Coronary artery (tissue), 2 donors: ENCODE measurements at regions not wholly inside any gene's neighbourhood (a gene's known extent, or its start where the extent isn't known, plus 50 kb on each side); places are given as distances from the start of the nearest gene placed in this dataset.
"Not testable (repeated sequence)": the region's sequence is repeated elsewhere in the genome, so short reads cannot be mapped to it uniquely, and the experiment has no call there.

ENCODE experiments used
- DNase-seq: peaks from one replicate; pipeline ENCODE4 v3.0.0-alpha.2; 2017; ENCODE audit warnings: low spot score
- H3K27ac ChIP-seq, 2 donors: fragments of 200-600 bp; sonication (generic); one replicate each; pipeline ENCODE4 v1.5.1; 2016 to 2019
- H3K4me3 ChIP-seq: fragments of 200-600 bp; sonication (generic); 2 replicates; pipeline ENCODE4 v1.5.1; 2016; ENCODE audit warnings: mild to moderate bottlenecking, moderate library complexity
- TF ChIP-seq, protein P1 (sequence below): fragments of 200-600 bp; sonication (generic); IDR thresholded peaks from one replicate; pipeline ENCODE4 v1.5.1; 2019; ENCODE audit warnings: antibody characterized with exemption

DNA sequence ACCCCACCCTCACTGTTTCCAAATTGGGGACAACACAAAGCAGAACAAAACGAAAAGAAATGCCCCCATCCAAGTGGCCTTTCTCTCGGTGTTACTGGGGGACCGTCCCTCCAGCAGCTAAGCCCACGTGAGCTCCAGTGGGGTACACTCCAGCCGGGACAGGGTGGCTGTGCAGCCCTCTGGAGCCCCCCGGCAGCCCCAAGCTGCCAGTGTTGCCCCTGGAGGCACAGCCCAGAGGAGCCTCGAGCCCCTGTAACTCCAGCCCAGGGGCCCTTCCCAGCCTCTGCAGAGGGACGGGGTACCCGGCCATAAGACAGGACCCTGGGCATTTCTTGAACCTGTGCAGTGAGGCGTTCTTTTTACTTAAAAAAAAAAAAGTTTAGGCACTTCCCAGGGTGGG, 124.5 kb upstream of the KCTD7 start:
- H3K27ac ChIP-seq: no peak overlapping the region
- TF ChIP-seq, protein P1, sequence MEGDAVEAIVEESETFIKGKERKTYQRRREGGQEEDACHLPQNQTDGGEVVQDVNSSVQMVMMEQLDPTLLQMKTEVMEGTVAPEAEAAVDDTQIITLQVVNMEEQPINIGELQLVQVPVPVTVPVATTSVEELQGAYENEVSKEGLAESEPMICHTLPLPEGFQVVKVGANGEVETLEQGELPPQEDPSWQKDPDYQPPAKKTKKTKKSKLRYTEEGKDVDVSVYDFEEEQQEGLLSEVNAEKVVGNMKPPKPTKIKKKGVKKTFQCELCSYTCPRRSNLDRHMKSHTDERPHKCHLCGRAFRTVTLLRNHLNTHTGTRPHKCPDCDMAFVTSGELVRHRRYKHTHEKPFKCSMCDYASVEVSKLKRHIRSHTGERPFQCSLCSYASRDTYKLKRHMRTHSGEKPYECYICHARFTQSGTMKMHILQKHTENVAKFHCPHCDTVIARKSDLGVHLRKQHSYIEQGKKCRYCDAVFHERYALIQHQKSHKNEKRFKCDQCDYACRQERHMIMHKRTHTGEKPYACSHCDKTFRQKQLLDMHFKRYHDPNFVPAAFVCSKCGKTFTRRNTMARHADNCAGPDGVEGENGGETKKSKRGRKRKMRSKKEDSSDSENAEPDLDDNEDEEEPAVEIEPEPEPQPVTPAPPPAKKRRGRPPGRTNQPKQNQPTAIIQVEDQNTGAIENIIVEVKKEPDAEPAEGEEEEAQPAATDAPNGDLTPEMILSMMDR: no peak
- no peak overlapping the region for H3K4me3 ChIP-seq
- no peak for DNase-seq

GRCh38 chr7:66505009-66505408, 123.7 kb upstream of the KCTD7 start:
- TF ChIP-seq, protein P1: no peak

GRCh38 chr7:66505531-66506451, 122.9 kb upstream of the KCTD7 start:
- no peak for DNase-seq
- H3K4me3 ChIP-seq: peak overlapping the region; percentile 67

More at GRCh38 chr7:66505009-66505408, 123.7 kb upstream of the KCTD7 start:
- no peak overlapping the region for H3K4me3 ChIP-seq
- no peak overlapping the region for H3K27ac ChIP-seq
- DNase-seq: no peak

DNA sequence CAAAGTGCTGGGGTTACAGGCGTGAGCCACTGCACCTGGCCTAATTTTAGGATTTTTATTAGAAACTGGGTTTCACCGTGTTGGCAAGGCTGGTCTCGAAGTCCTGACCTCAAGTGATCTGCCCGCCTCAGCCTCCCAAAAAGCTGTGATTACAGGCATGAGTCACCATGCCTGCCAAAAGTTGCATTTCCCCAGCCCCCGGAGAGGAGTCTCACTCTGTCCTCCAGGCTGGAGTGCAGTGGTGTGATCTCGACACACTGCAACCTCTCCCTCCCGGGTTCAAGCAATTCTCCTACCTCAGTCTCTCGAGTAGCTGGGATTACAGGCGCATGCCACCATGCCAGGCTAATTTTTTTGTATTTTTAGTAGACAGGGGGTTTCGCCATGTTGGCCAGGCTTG, 122.0 kb upstream of the KCTD7 start:
- DNase-seq, H3K27ac ChIP-seq: not testable (repeated sequence)
- H3K4me3 ChIP-seq: peak overlapping the region; percentile 67

More at GRCh38 chr7:66505531-66506451, 122.9 kb upstream of the KCTD7 start:
- H3K27ac ChIP-seq: no peak overlapping the region
- TF ChIP-seq, protein P1: no peak

DNA sequence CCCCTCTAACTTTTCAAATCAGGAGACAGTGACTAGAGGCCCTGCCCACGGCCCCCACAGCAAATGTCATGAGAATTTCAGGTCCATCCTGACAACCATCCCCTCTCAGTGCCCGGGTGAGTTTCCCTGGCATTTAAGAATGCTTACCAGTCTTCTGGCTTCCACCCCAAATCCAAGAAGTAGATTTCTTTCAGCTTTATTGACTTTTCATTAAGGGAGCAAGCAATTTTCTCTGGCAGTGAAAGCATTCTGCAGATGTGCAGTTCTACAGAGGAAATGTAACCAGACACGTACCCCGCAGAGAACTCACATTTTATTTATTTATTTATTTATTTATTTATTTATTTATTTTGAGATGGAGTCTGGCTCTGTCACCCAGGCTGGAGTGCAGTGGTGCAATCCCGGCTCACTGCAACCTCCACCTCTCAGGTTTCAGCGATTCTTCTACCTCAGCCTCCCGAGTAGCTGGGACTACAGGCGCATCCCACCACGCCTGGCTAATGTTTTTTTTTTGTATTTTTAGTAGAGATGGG, 120.9 kb upstream of the KCTD7 start:
- DNase-seq: no peak
- Histone ChIP-seq H3K27ac (no peak overlapping the region), H3K4me3 (no peak overlapping the region)
- TF ChIP-seq, protein P1: no peak

DNA sequence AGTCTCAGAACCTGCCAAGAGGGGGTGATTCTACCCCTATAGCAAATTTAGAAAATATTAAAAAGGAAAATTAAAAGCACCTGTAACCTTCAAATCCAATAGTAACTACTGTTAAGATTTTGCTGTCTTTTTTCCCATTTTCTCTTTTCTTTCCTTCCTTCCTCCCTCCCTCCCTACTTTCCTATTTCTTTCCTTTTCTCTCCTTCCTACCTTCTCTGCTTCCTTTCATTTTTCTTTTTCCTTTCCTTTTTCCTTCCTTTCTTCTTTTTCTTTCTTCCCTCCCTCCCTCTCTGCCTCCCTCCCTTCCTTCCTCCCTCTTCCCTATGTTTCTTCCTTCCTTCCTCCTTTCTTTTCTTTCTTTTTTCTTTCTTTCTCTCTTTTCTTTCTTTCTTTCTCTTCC, 120.2 kb upstream of the KCTD7 start:
- H3K4me3 ChIP-seq: no peak overlapping the region
- TF ChIP-seq, protein P1: no peak
- DNase-seq: no peak
- no peak overlapping the region for H3K27ac ChIP-seq

- H3K27ac ChIP-seq: no peak overlapping the region
- TF ChIP-seq, protein P1: no peak
- no peak for DNase-seq
These were observed 114.6 kb upstream of the KCTD7 start for GRCh38 chr7:66514050-66514449.

More at GRCh38 chr7:66514050-66514449, 114.6 kb upstream of the KCTD7 start:
- no peak overlapping the region for H3K4me3 ChIP-seq
